DOHH2 (cell line): ENCODE measurements at regions not wholly inside any gene's neighbourhood (a gene's known extent, or its start where the extent isn't known, plus 50 kb on each side); places are given as distances from the start of the nearest gene placed in this dataset.

Experiments used
- H3F3A ChIP-seq: fragments of 200-600 bp; sonication (generic), shearing (Covaris generic); 2 replicates; pipeline ENCODE4 v1.6.0; 2016; ENCODE audit warnings: antibody characterized with exemption, mild to moderate bottlenecking; ENCODE audit not compliant: control insufficient read depth, insufficient read depth
- H3K27ac ChIP-seq: fragments of 200-600 bp; sonication (generic); 2 replicates; pipeline ENCODE4 v1.5.1; 2014; ENCODE audit warnings: low read depth, mild to moderate bottlenecking, low read length, moderate library complexity
- H3K27me3 ChIP-seq: fragments of 200-600 bp; sonication (generic); 2 replicates; pipeline ENCODE4 v1.6.1; 2014; ENCODE audit warnings: mild to moderate bottlenecking, low read length, mixed read lengths; ENCODE audit not compliant: control insufficient read depth
- H3K36me3 ChIP-seq: fragments of 200-600 bp; sonication (generic); 2 replicates; pipeline ENCODE4 v1.6.1; 2014; ENCODE audit warnings: mild to moderate bottlenecking, low read length, moderate library complexity, mixed read lengths; ENCODE audit not compliant: control insufficient read depth
- H3K4me1 ChIP-seq: fragments of 200-600 bp; sonication (generic); 2 replicates; pipeline ENCODE4 v1.6.1; 2014; ENCODE audit warnings: mild to moderate bottlenecking, low read length, mixed read lengths; ENCODE audit not compliant: control insufficient read depth
- H3K4me2 ChIP-seq: fragments of 200-600 bp; sonication (generic); 2 replicates; pipeline ENCODE4 v1.6.0; 2014; ENCODE audit warnings: mild to moderate bottlenecking, low read length, moderate library complexity
- H3K4me3 ChIP-seq: fragments of 200-600 bp; sonication (generic); 2 replicates; pipeline ENCODE4 v1.5.1; 2014; ENCODE audit warnings: mild to moderate bottlenecking, low read length, mixed read lengths
- H3K79me2 ChIP-seq: fragments of 200-600 bp; sonication (generic); 2 replicates; pipeline ENCODE4 v1.6.1; 2014; ENCODE audit warnings: mild to moderate bottlenecking, low read length, mixed read lengths; ENCODE audit not compliant: control insufficient read depth
- H3K9me2 ChIP-seq: fragments of 200-600 bp; sonication (generic); replicated peaks from 2 replicates; pipeline ENCODE4 v1.6.1; 2014; ENCODE audit warnings: mild to moderate bottlenecking, low read length, mixed read lengths; ENCODE audit not compliant: control insufficient read depth
- H3K9me3 ChIP-seq: fragments of 200-600 bp; sonication (generic); 2 replicates; pipeline ENCODE4 v1.6.1; 2014; ENCODE audit warnings: antibody characterized with exemption, low read length, mixed read lengths; ENCODE audit not compliant: control insufficient read depth, insufficient read depth
- H4K20me1 ChIP-seq: fragments of 200-600 bp; sonication (generic); 2 replicates; pipeline ENCODE4 v1.6.0; 2014; ENCODE audit warnings: low read depth, mild to moderate bottlenecking, antibody characterized with exemption, low read length, moderate library complexity; ENCODE audit not compliant: control insufficient read depth, insufficient read depth
- CTCF ChIP-seq: fragments of 200-600 bp; sonication (generic); IDR thresholded peaks from one replicate; pipeline ENCODE4 v1.5.1; 2014; ENCODE audit warnings: antibody characterized with exemption, mild to moderate bottlenecking, low read depth, low read length; ENCODE audit not compliant: poor library complexity, severe bottlenecking
- EZH2phosphoT487 ChIP-seq: fragments of 200-600 bp; sonication (generic); IDR thresholded peaks from 2 replicates; pipeline ENCODE4 v1.6.1; 2017; ENCODE audit warnings: borderline replicate concordance, mild to moderate bottlenecking, antibody characterized with exemption, low read length, moderate library complexity, mixed read lengths

GRCh38 chr12:42785944-42786343 is 196.4 kb upstream of the PRICKLE1 start:
- Histone ChIP-seq H3K4me3 (no peak overlapping the region), H3K4me1 (no peaks in the 10 kb centered on the region), H3K79me2 (no peaks in the 10 kb centered on the region), H3K27me3 (no peaks in the 10 kb centered on the region), H3K36me3 (no peaks in the 10 kb centered on the region), H3K9me3 (no peaks in the 10 kb centered on the region), H3K9me2 (no peaks in the 10 kb centered on the region), H3F3A (no peaks in the 10 kb centered on the region), H3K27ac (no peak overlapping the region), H4K20me1 (no peaks in the 10 kb centered on the region), H3K4me2 (no peak overlapping the region)
- TF ChIP-seq EZH2phosphoT487, result no peak
- no peak for TF ChIP-seq CTCF

- H3K9me3 ChIP-seq, result no peaks in the 10 kb centered on the region
- no peaks in the 10 kb centered on the region for H3K27me3 ChIP-seq
- no peak overlapping the region for H3K4me3 ChIP-seq
- no peak overlapping the region for H3K27ac ChIP-seq
- no peak for TF ChIP-seq CTCF
- TF ChIP-seq EZH2phosphoT487, result no peak
- no peaks in the 10 kb centered on the region for H4K20me1 ChIP-seq
- no peaks in the 10 kb centered on the region for H3K79me2 ChIP-seq
- H3K9me2 ChIP-seq, result no peaks in the 10 kb centered on the region
- no peaks in the 10 kb centered on the region for H3F3A ChIP-seq
- no peaks in the 10 kb centered on the region for H3K4me1 ChIP-seq
- no peak overlapping the region for H3K4me2 ChIP-seq
- H3K36me3 ChIP-seq, result no peaks in the 10 kb centered on the region
Observed at GRCh38 chr12:42780671-42781070, 191.1 kb upstream of the PRICKLE1 start.

GRCh38 chr12:42779186-42779859 is 189.8 kb upstream of the PRICKLE1 start:
- no peaks in the 10 kb centered on the region for H3K79me2 ChIP-seq
- no peaks in the 10 kb centered on the region for H3K36me3 ChIP-seq
- H3K27ac ChIP-seq, result no peak overlapping the region
- no peak overlapping the region for H3K4me2 ChIP-seq
- no peaks in the 10 kb centered on the region for H4K20me1 ChIP-seq
- no peaks in the 10 kb centered on the region for H3K9me2 ChIP-seq
- H3K4me3 ChIP-seq, result no peak overlapping the region
- no peaks in the 10 kb centered on the region for H3F3A ChIP-seq
- H3K27me3 ChIP-seq, result no peaks in the 10 kb centered on the region
- H3K9me3 ChIP-seq, result no peaks in the 10 kb centered on the region
- H3K4me1 ChIP-seq, result no peaks in the 10 kb centered on the region
- no peak for TF ChIP-seq EZH2phosphoT487
- TF ChIP-seq CTCF, result no peak

- H3K4me1 ChIP-seq, result no peaks in the 10 kb centered on the region
- no peak overlapping the region for H3K4me2 ChIP-seq
- no peaks in the 10 kb centered on the region for H3K27me3 ChIP-seq
- H3K4me3 ChIP-seq, result no peak overlapping the region
- no peaks in the 10 kb centered on the region for H3K36me3 ChIP-seq
- no peaks in the 10 kb centered on the region for H4K20me1 ChIP-seq
- no peaks in the 10 kb centered on the region for H3K9me3 ChIP-seq
- H3K79me2 ChIP-seq, result no peaks in the 10 kb centered on the region
- no peak overlapping the region for H3K27ac ChIP-seq
- no peak for TF ChIP-seq EZH2phosphoT487
- no peak for TF ChIP-seq CTCF
- no peaks in the 10 kb centered on the region for H3K9me2 ChIP-seq
- no peaks in the 10 kb centered on the region for H3F3A ChIP-seq
Observed at GRCh38 chr12:42776396-42776795, 186.8 kb upstream of the PRICKLE1 start.
